Psoas muscle (tissue), 7 donors: ENCODE measurements at regions not wholly inside any gene's neighbourhood (a gene's known extent, or its start where the extent isn't known, plus 50 kb on each side); places are given as distances from the start of the nearest gene placed in this dataset.

ENCODE experiments used
- ATAC-seq, 4 donors: fragments of 200-7000 bp; cut with Tn5 transposase; one replicate each; pipeline ENCODE4 v1.9.1; 2020; ENCODE audit warnings: moderate library complexity in 3 of 4, mild to moderate bottlenecking in 2 of 4
- DNase-seq, 2 donors: peaks; one replicate each; pipeline ENCODE4 v3.0.0-alpha.2; 2020
- H3K27ac ChIP-seq: fragments of 200-600 bp; one replicate; pipeline ENCODE4 v1.8.0; 2022
- H3K27me3 ChIP-seq, 3 donors: fragments of 200-600 bp in 1 of 3; one replicate each; pipeline versions ENCODE4 v1.6.1 to v1.8.0; 2013 to 2022; ENCODE audit warnings: low read length in 2 of 3, mild to moderate bottlenecking in 2 of 3, moderate library complexity in 1 of 3; ENCODE audit not compliant: insufficient read depth in 3 of 3
- H3K36me3 ChIP-seq, 2 donors: fragments of 200-600 bp in 1 of 2; one replicate each; pipeline versions ENCODE4 v1.6.1 to v1.8.0; 2013 to 2022; ENCODE audit warnings: low read depth in 1 of 2, mild to moderate bottlenecking in 1 of 2, moderate library complexity in 1 of 2; ENCODE audit not compliant: insufficient read depth in 1 of 2
- H3K4me1 ChIP-seq: fragments of 200-600 bp; one replicate; pipeline ENCODE4 v1.8.0; 2022
- H3K4me3 ChIP-seq: fragments of 200-600 bp; one replicate; pipeline ENCODE4 v1.8.0; 2022; ENCODE audit warnings: mild to moderate bottlenecking
- H3K9me3 ChIP-seq: fragments of 200-600 bp; one replicate; pipeline ENCODE4 v1.8.0; 2022
- CTCF ChIP-seq: fragments of 200-600 bp; IDR thresholded peaks from one replicate; pipeline ENCODE4 v1.8.0; 2022; ENCODE audit warnings: antibody characterized with exemption
- WGBS, 3 donors: extraction: QIAGEN DNeasy Blood & Tissue Kit; methylation state at CpG; one replicate each; pipeline versions ENCODE4 v1.1.6 to v1.1.7; 2013; 5-methylcytosine and 5-hydroxymethylcytosine counted together
- intact Hi-C, 2 donors: fragments of 100-400 bp; cut with DNase I; formaldehyde crosslinking; loops; one replicate each; pipeline versions ENCODE4 v1.11.0 to v1.14.2; 2022
- donor health status: healthy with polysubstance abuse.
- donor health status: DM: no; HTN: no; CAD: no; lungs with moderate emphysema.
- donor health status: Bipolar disorder and iron deficiency.
- donor health status: healthy.
- donor health status: DM: yes; HTN: yes; CAD: no.
- donor health status: DM: no; HTN: no; CAD: no.
- donor health status: DM: yes; HTN: yes; CAD: no.

GRCh38 chr12:114186241-114187002 lies 219.5 kb downstream of the TBX5 start:
- WGBS, 3 donors: 27 to 30% (median 30%) methylated on average over 17 of the region's 17 CpGs
- no peak overlapping the region for H3K27ac ChIP-seq
- H3K36me3 ChIP-seq: no peaks in the 10 kb centered on the region
- H3K4me3 ChIP-seq: no peak overlapping the region
- no peak for DNase-seq
- no peaks in the 10 kb centered on the region for H3K9me3 ChIP-seq
- no peak for ATAC-seq
- intact Hi-C loops: no loop called here
- no peaks in the 10 kb centered on the region for H3K4me1 ChIP-seq
- no peak for TF ChIP-seq CTCF
- no peaks in the 10 kb centered on the region for H3K27me3 ChIP-seq

- DNase-seq: no peak
- Histone ChIP-seq H3K4me1 (no peaks in the 10 kb centered on the region), H3K36me3 (no peaks in the 10 kb centered on the region), H3K27ac (no peak overlapping the region), H3K4me3 (no peak overlapping the region), H3K27me3 (no peaks in the 10 kb centered on the region), H3K9me3 (no peaks in the 10 kb centered on the region)
- ATAC-seq: no peak
- intact Hi-C loops: no loop called here
- WGBS, 3 donors: 55 to 56% (median 56%) methylated on average over 5 of the region's 5 CpGs
- TF ChIP-seq CTCF: no peak
Measured at GRCh38 chr12:114185036-114185435, 218.9 kb upstream of the RBM19 start.

GRCh38 chr12:114174326-114174725 lies 208.2 kb upstream of the RBM19 start:
- Histone ChIP-seq H3K4me3 (no peak overlapping the region), H3K9me3 (no peaks in the 10 kb centered on the region), H3K36me3 (no peaks in the 10 kb centered on the region), H3K27ac (no peak overlapping the region), H3K27me3 (no peaks in the 10 kb centered on the region), H3K4me1 (no peaks in the 10 kb centered on the region)
- ATAC-seq (no peak), DNase-seq (no peak)
- WGBS, 3 donors: 86 to 96% (median 93%) methylated on average over 1 of the region's 1 CpG
- no peak for TF ChIP-seq CTCF
- intact Hi-C loops: no loop called here

GRCh38 chr12:114172135-114172534 lies 206.0 kb upstream of the RBM19 start:
- ATAC-seq (no peak), DNase-seq (no peak)
- Histone ChIP-seq H3K4me1 (no peaks in the 10 kb centered on the region), H3K4me3 (no peak overlapping the region), H3K27ac (no peak overlapping the region), H3K9me3 (no peaks in the 10 kb centered on the region), H3K27me3 (no peaks in the 10 kb centered on the region), H3K36me3 (no peaks in the 10 kb centered on the region)
- TF ChIP-seq CTCF: no peak
- intact Hi-C loops: no loop called here
- WGBS, 3 donors: 71 to 80% (median 73%) methylated on average over 4 of the region's 4 CpGs

- H3K9me3 ChIP-seq: no peaks in the 10 kb centered on the region
- no peak for DNase-seq
- no peak overlapping the region for H3K27ac ChIP-seq
- ATAC-seq: no peak
- H3K36me3 ChIP-seq: no peaks in the 10 kb centered on the region
- no peak overlapping the region for H3K4me3 ChIP-seq
- TF ChIP-seq CTCF: no peak
- WGBS, 3 donors: 66 to 86% (median 70%) methylated on average over 2 of the region's 2 CpGs
- intact Hi-C loops: no loop called here
- peaks cover 0 to 2% (median 0%) of the 10 kb centered on the region in 3 donors for H3K27me3 ChIP-seq
- H3K4me1 ChIP-seq: no peaks in the 10 kb centered on the region
Measured at GRCh38 chr12:114168061-114168460, 201.9 kb upstream of the RBM19 start.
